GM19372 (cell line): ENCODE measurements at regions not wholly inside any gene's neighbourhood (a gene's known extent, or its start where the extent isn't known, plus 50 kb on each side); places are given as distances from the start of the nearest gene placed in this dataset.

Source experiments
- ATAC-seq: cut with Tn5 transposase; IDR thresholded peaks from one replicate; pipeline ENCODE4 v1.9.1; 2021; ENCODE audit warnings: mild to moderate bottlenecking, low read depth, moderate library complexity; ENCODE audit not compliant: unreplicated experiment

- ATAC-seq, result no peak
These were observed 110.4 kb upstream of the TMCC3 start for GRCh38 chr12:94760786-94761185.

GRCh38 chr12:94756789-94757188 lies 106.4 kb upstream of the TMCC3 start:
- ATAC-seq, result no peak

GRCh38 chr12:94755598-94755997 lies 105.2 kb upstream of the TMCC3 start:
- no peak for ATAC-seq

- ATAC-seq, result no peak
These were observed 104.3 kb upstream of the TMCC3 start for GRCh38 chr12:94754653-94755052.

- no peak for ATAC-seq
These were observed 102.8 kb upstream of the TMCC3 start for GRCh38 chr12:94753036-94753679.

- no peak for ATAC-seq
These were observed 100.5 kb upstream of the TMCC3 start for GRCh38 chr12:94750864-94751263.

GRCh38 chr12:94749890-94750289 lies 99.5 kb upstream of the TMCC3 start:
- ATAC-seq, result no peak

GRCh38 chr12:94749455-94749854 lies 99.1 kb upstream of the TMCC3 start:
- no peak for ATAC-seq

GRCh38 chr12:94748726-94749421 lies 98.5 kb upstream of the TMCC3 start:
- ATAC-seq, result no peak

GRCh38 chr12:94745562-94745961 lies 95.2 kb upstream of the TMCC3 start:
- ATAC-seq, result no peak

GRCh38 chr12:94743174-94743573 lies 92.8 kb upstream of the TMCC3 start:
- no peak for ATAC-seq

GRCh38 chr12:94740601-94741362 lies 90.4 kb upstream of the TMCC3 start:
- no peak for ATAC-seq

GRCh38 chr12:94736820-94737219 lies 86.5 kb upstream of the TMCC3 start:
- no peak for ATAC-seq

GRCh38 chr12:94736004-94736403 lies 85.6 kb upstream of the TMCC3 start:
- ATAC-seq, result no peak

- no peak for ATAC-seq
These were observed 83.4 kb upstream of the TMCC3 start for GRCh38 chr12:94733727-94734126.

GRCh38 chr12:94732367-94732990 lies 82.1 kb upstream of the TMCC3 start:
- ATAC-seq, result no peak

GRCh38 chr12:94731733-94732360 lies 81.5 kb upstream of the TMCC3 start:
- no peak for ATAC-seq

GRCh38 chr12:94730847-94731246 lies 80.5 kb upstream of the TMCC3 start:
- no peak for ATAC-seq

GRCh38 chr12:94726236-94726835 lies 76.0 kb upstream of the TMCC3 start:
- no peak for ATAC-seq
